ENCODE measurements at regions not wholly inside any gene's neighbourhood (a gene's known extent, or its start where the extent isn't known, plus 50 kb on each side); places are given as distances from the start of the nearest gene placed in this dataset.

- peak; percentile 99 for TF ChIP-seq CTCF (IDR thresholded peaks at IDR 0.05; ENCODE audit: low read depth, low read length, poor library complexity, severe bottlenecking)
- TF ChIP-seq EZH2phosphoT487 (IDR thresholded peaks at IDR 0.05; ENCODE audit: borderline replicate concordance, low read length), result no peak
Observed at GRCh38 chr13:110819203-110820014, 95.5 kb downstream of the ANKRD10 start.
